ENCODE measurements at regions not wholly inside any gene's neighbourhood (a gene's known extent, or its start where the extent isn't known, plus 50 kb on each side); places are given as distances from the start of the nearest gene placed in this dataset.

GRCh38 chr13:87393358-87393757 lies 277.8 kb upstream of the SLITRK5 start:
- TF ChIP-seq CTCF (CRISPR knock-in tag; IDR thresholded peaks at IDR 0.05) (no peak), ZNF317 (CRISPR knock-in tag; IDR thresholded peaks at IDR 0.05) (no peak), ZNF337 (CRISPR knock-in tag; IDR thresholded peaks at IDR 0.05; ENCODE audit: borderline replicate concordance, low read depth) (no peak), RXRB (CRISPR knock-in tag; IDR thresholded peaks at IDR 0.05; ENCODE audit: borderline replicate concordance) (no peak), TBX3 (IDR thresholded peaks at IDR 0.05; ENCODE audit: borderline replicate concordance) (no peak)

Data from HepG2 (cell line).